ENCODE measurements at regions not wholly inside any gene's neighbourhood (a gene's known extent, or its start where the extent isn't known, plus 50 kb on each side); places are given as distances from the start of the nearest gene placed in this dataset.

DNA sequence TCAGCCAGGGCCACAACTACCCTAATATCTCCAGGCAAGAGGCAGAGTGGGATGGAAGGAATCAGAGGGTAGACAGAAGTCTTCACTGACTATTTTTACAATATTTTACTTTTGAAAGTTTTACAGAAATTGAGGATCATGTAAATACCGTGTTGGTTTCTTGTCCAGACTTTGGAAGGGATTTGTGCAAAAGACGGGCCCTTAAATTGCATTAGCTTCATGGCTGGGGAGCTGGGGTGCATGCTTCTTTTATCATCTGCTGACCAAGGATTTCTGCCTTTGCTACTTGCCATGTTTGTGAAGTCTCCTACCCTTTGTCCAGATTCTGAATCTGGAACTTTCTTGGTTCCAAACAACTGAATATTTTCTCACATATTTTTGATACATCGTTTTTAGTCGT, 107.7 kb upstream of the GRIN3A start:
- TF ChIP-seq, protein P1, sequence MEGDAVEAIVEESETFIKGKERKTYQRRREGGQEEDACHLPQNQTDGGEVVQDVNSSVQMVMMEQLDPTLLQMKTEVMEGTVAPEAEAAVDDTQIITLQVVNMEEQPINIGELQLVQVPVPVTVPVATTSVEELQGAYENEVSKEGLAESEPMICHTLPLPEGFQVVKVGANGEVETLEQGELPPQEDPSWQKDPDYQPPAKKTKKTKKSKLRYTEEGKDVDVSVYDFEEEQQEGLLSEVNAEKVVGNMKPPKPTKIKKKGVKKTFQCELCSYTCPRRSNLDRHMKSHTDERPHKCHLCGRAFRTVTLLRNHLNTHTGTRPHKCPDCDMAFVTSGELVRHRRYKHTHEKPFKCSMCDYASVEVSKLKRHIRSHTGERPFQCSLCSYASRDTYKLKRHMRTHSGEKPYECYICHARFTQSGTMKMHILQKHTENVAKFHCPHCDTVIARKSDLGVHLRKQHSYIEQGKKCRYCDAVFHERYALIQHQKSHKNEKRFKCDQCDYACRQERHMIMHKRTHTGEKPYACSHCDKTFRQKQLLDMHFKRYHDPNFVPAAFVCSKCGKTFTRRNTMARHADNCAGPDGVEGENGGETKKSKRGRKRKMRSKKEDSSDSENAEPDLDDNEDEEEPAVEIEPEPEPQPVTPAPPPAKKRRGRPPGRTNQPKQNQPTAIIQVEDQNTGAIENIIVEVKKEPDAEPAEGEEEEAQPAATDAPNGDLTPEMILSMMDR (IDR thresholded peaks at IDR 0.05 in 4 of 5, conservative IDR thresholded peaks at IDR 0.05 in 1 of 5): no peak
- TF ChIP-seq POLR2A (IDR thresholded peaks at IDR 0.05): no peak
